Liver (tissue), 3 donors: ENCODE measurements at regions not wholly inside any gene's neighbourhood (a gene's known extent, or its start where the extent isn't known, plus 50 kb on each side); places are given as distances from the start of the nearest gene placed in this dataset.

Experiments
- EGR1 ChIP-seq, 2 donors: IDR thresholded peaks; 2 replicates each; pipeline ENCODE4 v1.6.1; 2016 to 2018; ENCODE audit warnings: antibody characterized with exemption in 2 of 2, low read depth in 2 of 2
- FOXA1 ChIP-seq: IDR thresholded peaks from 2 replicates; pipeline ENCODE4 v1.6.1; 2016; ENCODE audit warnings: antibody characterized with exemption
- FOXA2 ChIP-seq: IDR thresholded peaks from 2 replicates; pipeline ENCODE4 v1.6.1; 2016; ENCODE audit warnings: antibody characterized with exemption
- GABPA ChIP-seq, 2 donors: IDR thresholded peaks in 1 of 2; conservative IDR thresholded peaks in 1 of 2; 2 replicates each; pipeline ENCODE4 v1.6.1; 2016; ENCODE audit warnings: antibody characterized with exemption in 2 of 2, mild to moderate bottlenecking in 1 of 2, moderate library complexity in 1 of 2
- JUND ChIP-seq, 2 donors: IDR thresholded peaks; 2 replicates each; pipeline ENCODE4 v1.6.1; 2016; ENCODE audit warnings: antibody characterized with exemption in 2 of 2
- RAD21 ChIP-seq, 2 donors: IDR thresholded peaks; 2 replicates each; pipeline ENCODE4 v1.6.1; 2016; ENCODE audit warnings: antibody characterized with exemption in 2 of 2, mild to moderate bottlenecking in 2 of 2
- SP1 ChIP-seq: IDR thresholded peaks from 2 replicates; pipeline ENCODE4 v1.6.1; 2018; ENCODE audit warnings: antibody characterized with exemption, mild to moderate bottlenecking
- TAF1 ChIP-seq: conservative IDR thresholded peaks from 2 replicates; pipeline ENCODE4 v1.6.1; 2016; ENCODE audit warnings: antibody characterized with exemption, mild to moderate bottlenecking
- YY1 ChIP-seq: IDR thresholded peaks from 2 replicates; pipeline ENCODE4 v1.6.1; 2016; ENCODE audit warnings: antibody characterized with exemption, mild to moderate bottlenecking
- TF ChIP-seq, protein P1 (sequence below): fragments of 150-350 bp; IDR thresholded peaks from 2 replicates; pipeline ENCODE4 v1.5.1; 2017; ENCODE audit warnings: improper control_type of control experiment, low read depth, low read length; ENCODE audit not compliant: missing input control
- TF ChIP-seq, protein P2 (sequence below): IDR thresholded peaks from 2 replicates; pipeline ENCODE4 v1.6.1; 2016; ENCODE audit warnings: antibody characterized with exemption, mild to moderate bottlenecking
- TF ChIP-seq, protein P3 (sequence below): IDR thresholded peaks from 2 replicates; pipeline ENCODE4 v1.6.1; 2016; ENCODE audit warnings: antibody characterized with exemption
- TF ChIP-seq, protein P4 (sequence below): IDR thresholded peaks from 2 replicates; pipeline ENCODE4 v1.6.1; 2016; ENCODE audit warnings: antibody characterized with exemption
- donor health status: healthy.
- donor health status: healthy.

DNA sequence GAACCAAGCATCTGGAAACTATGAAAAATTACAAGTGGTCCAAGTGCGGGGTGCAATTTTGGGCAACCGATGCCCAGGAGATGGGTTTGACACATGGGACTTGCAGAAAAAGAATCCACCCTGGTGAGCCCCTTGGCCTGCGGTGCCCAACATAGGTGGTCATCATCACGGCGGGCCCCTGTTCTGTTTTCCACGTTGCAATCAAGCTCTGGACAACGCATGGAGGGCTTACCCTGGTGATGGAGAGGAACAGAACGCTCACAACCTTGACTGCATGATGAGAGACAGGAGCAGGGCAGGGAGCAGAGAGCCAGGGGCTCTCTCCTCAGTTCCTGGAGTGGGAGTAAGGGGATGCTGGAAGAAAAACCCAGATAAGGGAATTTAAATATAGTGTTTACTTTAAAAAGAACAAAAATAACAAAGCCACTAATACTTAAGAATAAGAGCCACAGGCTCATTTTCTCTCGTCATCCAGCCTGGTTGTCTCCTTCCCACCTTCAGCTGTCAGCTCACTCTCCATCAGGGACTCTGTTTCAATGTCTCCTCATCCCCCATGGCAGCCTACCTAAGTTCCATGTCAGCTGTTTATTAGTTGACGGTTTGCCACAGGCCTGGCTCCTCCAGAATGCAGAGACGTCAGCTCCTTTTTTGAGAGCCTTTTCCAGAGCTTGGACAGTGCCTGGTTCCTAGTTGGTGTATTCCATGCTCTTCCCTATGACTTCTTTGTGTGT, 172.1 kb downstream of the GADD45G start:
- TF ChIP-seq FOXA2 (no peak), FOXA1 (no peak), RAD21 (IDR thresholded peaks at IDR 0.05) (no peak), TAF1 (no peak), EGR1 (IDR thresholded peaks at IDR 0.05; ENCODE audit: low read depth in 2 of 2) (no peak), JUND (IDR thresholded peaks at IDR 0.05) (no peak), YY1 (no peak), SP1 (no peak), GABPA (IDR thresholded peaks at IDR 0.05 in 1 of 2, conservative IDR thresholded peaks at IDR 0.05 in 1 of 2) (no peak)
- TF ChIP-seq, protein P1, sequence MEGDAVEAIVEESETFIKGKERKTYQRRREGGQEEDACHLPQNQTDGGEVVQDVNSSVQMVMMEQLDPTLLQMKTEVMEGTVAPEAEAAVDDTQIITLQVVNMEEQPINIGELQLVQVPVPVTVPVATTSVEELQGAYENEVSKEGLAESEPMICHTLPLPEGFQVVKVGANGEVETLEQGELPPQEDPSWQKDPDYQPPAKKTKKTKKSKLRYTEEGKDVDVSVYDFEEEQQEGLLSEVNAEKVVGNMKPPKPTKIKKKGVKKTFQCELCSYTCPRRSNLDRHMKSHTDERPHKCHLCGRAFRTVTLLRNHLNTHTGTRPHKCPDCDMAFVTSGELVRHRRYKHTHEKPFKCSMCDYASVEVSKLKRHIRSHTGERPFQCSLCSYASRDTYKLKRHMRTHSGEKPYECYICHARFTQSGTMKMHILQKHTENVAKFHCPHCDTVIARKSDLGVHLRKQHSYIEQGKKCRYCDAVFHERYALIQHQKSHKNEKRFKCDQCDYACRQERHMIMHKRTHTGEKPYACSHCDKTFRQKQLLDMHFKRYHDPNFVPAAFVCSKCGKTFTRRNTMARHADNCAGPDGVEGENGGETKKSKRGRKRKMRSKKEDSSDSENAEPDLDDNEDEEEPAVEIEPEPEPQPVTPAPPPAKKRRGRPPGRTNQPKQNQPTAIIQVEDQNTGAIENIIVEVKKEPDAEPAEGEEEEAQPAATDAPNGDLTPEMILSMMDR, result no peak
- TF ChIP-seq, protein P2, sequence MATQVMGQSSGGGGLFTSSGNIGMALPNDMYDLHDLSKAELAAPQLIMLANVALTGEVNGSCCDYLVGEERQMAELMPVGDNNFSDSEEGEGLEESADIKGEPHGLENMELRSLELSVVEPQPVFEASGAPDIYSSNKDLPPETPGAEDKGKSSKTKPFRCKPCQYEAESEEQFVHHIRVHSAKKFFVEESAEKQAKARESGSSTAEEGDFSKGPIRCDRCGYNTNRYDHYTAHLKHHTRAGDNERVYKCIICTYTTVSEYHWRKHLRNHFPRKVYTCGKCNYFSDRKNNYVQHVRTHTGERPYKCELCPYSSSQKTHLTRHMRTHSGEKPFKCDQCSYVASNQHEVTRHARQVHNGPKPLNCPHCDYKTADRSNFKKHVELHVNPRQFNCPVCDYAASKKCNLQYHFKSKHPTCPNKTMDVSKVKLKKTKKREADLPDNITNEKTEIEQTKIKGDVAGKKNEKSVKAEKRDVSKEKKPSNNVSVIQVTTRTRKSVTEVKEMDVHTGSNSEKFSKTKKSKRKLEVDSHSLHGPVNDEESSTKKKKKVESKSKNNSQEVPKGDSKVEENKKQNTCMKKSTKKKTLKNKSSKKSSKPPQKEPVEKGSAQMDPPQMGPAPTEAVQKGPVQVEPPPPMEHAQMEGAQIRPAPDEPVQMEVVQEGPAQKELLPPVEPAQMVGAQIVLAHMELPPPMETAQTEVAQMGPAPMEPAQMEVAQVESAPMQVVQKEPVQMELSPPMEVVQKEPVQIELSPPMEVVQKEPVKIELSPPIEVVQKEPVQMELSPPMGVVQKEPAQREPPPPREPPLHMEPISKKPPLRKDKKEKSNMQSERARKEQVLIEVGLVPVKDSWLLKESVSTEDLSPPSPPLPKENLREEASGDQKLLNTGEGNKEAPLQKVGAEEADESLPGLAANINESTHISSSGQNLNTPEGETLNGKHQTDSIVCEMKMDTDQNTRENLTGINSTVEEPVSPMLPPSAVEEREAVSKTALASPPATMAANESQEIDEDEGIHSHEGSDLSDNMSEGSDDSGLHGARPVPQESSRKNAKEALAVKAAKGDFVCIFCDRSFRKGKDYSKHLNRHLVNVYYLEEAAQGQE, result no peak
- TF ChIP-seq, protein P3, sequence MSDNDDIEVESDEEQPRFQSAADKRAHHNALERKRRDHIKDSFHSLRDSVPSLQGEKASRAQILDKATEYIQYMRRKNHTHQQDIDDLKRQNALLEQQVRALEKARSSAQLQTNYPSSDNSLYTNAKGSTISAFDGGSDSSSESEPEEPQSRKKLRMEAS, result no peak
- TF ChIP-seq, protein P4, sequence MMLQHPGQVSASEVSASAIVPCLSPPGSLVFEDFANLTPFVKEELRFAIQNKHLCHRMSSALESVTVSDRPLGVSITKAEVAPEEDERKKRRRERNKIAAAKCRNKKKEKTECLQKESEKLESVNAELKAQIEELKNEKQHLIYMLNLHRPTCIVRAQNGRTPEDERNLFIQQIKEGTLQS, result no peak
